Upper lobe of left lung (tissue), 4 donors: ENCODE measurements at regions not wholly inside any gene's neighbourhood (a gene's known extent, or its start where the extent isn't known, plus 50 kb on each side); places are given as distances from the start of the nearest gene placed in this dataset.

Source experiments
- CTCF ChIP-seq, 6 experiments: fragments of 450-650 bp in 4 of 6; fragments of 200-600 bp in 2 of 6; sonication (generic) in 2 of 6; IDR thresholded peaks; one replicate each; pipeline ENCODE4 v1.5.1; 2016 to 2019; ENCODE audit warnings: antibody characterized with exemption in 6 of 6
- POLR2AphosphoS5 ChIP-seq, 2 donors: sonication (generic); formaldehyde crosslinking; IDR thresholded peaks; one replicate each; pipeline ENCODE4 v1.5.1; 2017; ENCODE audit warnings: antibody characterized with exemption in 2 of 2

DNA sequence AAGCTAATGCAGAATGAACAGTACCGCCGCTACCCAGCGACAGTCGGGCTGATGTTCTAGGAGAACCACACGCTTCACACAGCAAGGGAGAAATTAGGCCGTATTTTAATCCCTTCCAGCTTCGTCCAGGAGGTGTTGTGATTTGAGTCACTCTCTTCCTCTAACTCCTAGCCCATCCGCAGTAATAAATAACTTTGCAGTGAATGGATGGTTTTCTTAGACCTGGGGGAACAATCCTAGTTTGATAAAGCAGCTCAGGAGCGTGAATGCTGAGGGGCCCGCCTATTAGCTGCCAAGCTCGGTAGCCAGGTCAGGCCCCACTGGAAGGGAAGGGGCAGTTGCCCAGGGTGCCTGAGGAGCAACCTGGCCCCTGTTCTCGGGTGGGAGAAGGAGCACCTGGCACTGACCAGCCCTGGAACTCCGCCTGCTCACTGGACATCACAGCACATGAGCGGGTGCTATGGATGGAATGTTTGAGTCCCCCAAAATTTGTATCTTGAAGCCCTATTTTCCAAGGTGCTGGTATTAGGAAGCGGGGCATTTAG lies 146.0 kb upstream of the AFDN start:
- TF ChIP-seq CTCF (IDR thresholded peaks at IDR 0.05) (no peak), POLR2AphosphoS5 (IDR thresholded peaks at IDR 0.05) (no peak)
